Breast epithelium (tissue), 4 donors: ENCODE measurements at regions not wholly inside any gene's neighbourhood (a gene's known extent, or its start where the extent isn't known, plus 50 kb on each side); places are given as distances from the start of the nearest gene placed in this dataset.

ENCODE experiments used
- DNase-seq, 2 donors: peaks; one replicate each; pipeline ENCODE4 v3.0.0-alpha.2; 2019; ENCODE audit warnings: low spot score in 2 of 2
- H3K27ac ChIP-seq, 2 donors: fragments of 200-600 bp; sonication (generic) in 1 of 2; one replicate each; pipeline ENCODE4 v1.5.1; 2016 to 2019; ENCODE audit warnings: mild to moderate bottlenecking in 1 of 2
- H3K27me3 ChIP-seq, 2 donors: fragments of 200-600 bp; sonication (generic) in 1 of 2; one replicate each; pipeline versions ENCODE4 v1.5.1 to v1.6.0; 2017 to 2019; ENCODE audit warnings: control low read depth in 1 of 2, mild to moderate bottlenecking in 1 of 2
- H3K36me3 ChIP-seq: fragments of 200-600 bp; one replicate; pipeline ENCODE4 v1.5.1; 2019
- H3K4me1 ChIP-seq, 2 donors: fragments of 200-600 bp; sonication (generic); one replicate each; pipeline ENCODE4 v1.5.1; 2016 to 2019; ENCODE audit warnings: control low read depth in 1 of 2
- H3K4me3 ChIP-seq, 3 donors: fragments of 200-600 bp; sonication (generic); 1 replicate in 2 of 3; 2 replicates in 1 of 3; pipeline ENCODE4 v1.5.1; 2016 to 2019; ENCODE audit warnings: mild to moderate bottlenecking in 3 of 3, moderate library complexity in 2 of 3
- H3K9me3 ChIP-seq, 2 donors: fragments of 200-600 bp; sonication (generic) in 1 of 2; one replicate each; pipeline ENCODE4 v1.5.1; 2016 to 2019; ENCODE audit warnings: control low read depth in 1 of 2
- POLR2A ChIP-seq: fragments of 450-650 bp; IDR thresholded peaks from one replicate; pipeline ENCODE4 v1.6.1; 2016; ENCODE audit warnings: antibody characterized with exemption, mild to moderate bottlenecking, moderate library complexity
- POLR2AphosphoS5 ChIP-seq, 3 donors: sonication (generic); formaldehyde crosslinking; IDR thresholded peaks; one replicate each; pipeline ENCODE4 v1.6.1; 2017; ENCODE audit warnings: antibody characterized with exemption in 3 of 3
- intact Hi-C: fragments of 100-400 bp; cut with DNase I; formaldehyde crosslinking; loops from one replicate; pipeline ENCODE4 v1.15.1; 2023; ENCODE audit warnings: low total_unique reads
- TF ChIP-seq, protein P1 (sequence below), 3 donors: fragments of 450-650 bp; IDR thresholded peaks; one replicate each; pipeline ENCODE4 v1.5.1; 2016 to 2017; ENCODE audit warnings: antibody characterized with exemption in 3 of 3, mild to moderate bottlenecking in 3 of 3, moderate library complexity in 3 of 3

DNA sequence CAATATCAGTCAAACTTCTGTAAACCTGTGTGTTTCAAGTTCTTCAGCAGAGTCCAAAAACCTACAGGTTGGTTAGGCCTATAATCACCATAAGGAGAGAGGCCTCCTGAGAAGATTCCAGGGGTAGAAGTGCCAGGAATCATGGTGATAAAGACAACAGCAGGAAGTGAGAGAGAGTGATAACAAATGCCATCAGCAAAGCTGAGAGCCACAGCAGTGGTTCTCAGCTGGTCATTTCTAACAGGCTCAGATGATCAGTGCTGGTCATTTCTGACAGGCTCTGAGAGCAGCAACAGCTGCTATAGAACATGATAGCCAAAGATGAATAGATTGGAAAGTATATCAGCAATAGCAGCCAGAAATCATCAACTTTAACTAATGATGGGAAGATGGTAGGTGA, 101.3 kb downstream of the TYW3 start:
- no peak overlapping the region for H3K27ac ChIP-seq
- DNase-seq, result no peak
- H3K4me1 ChIP-seq, result no peaks in the 10 kb centered on the region
- intact Hi-C loops, result no loop called here
- no peak overlapping the region for H3K4me3 ChIP-seq
- H3K9me3 ChIP-seq, result no peaks in the 10 kb centered on the region
- TF ChIP-seq, protein P1, sequence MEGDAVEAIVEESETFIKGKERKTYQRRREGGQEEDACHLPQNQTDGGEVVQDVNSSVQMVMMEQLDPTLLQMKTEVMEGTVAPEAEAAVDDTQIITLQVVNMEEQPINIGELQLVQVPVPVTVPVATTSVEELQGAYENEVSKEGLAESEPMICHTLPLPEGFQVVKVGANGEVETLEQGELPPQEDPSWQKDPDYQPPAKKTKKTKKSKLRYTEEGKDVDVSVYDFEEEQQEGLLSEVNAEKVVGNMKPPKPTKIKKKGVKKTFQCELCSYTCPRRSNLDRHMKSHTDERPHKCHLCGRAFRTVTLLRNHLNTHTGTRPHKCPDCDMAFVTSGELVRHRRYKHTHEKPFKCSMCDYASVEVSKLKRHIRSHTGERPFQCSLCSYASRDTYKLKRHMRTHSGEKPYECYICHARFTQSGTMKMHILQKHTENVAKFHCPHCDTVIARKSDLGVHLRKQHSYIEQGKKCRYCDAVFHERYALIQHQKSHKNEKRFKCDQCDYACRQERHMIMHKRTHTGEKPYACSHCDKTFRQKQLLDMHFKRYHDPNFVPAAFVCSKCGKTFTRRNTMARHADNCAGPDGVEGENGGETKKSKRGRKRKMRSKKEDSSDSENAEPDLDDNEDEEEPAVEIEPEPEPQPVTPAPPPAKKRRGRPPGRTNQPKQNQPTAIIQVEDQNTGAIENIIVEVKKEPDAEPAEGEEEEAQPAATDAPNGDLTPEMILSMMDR (IDR thresholded peaks at IDR 0.05), result no peak
- H3K27me3 ChIP-seq, result no peaks in the 10 kb centered on the region
- no peaks in the 10 kb centered on the region for H3K36me3 ChIP-seq

DNA sequence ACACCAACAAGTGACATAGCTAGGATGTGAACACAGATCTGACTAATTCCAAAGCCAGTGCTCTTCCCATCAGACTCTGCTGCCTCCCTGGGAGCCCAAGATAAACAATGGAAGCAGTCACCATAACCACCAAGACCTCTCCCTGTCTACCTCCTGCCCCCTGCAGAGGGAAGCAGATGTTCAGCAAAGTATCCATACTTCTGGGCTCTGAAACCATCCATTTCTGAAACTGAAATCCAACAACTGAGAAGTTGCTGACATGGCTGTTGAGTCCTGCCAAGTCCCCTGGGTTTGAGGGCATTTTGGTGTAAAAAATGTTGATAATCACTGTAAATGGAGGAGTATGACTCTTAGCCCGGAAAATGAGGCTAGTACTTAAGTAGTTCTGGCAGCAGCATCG, 102.1 kb downstream of the TYW3 start:
- intact Hi-C loops, result no loop called here
- DNase-seq, result no peak

DNA sequence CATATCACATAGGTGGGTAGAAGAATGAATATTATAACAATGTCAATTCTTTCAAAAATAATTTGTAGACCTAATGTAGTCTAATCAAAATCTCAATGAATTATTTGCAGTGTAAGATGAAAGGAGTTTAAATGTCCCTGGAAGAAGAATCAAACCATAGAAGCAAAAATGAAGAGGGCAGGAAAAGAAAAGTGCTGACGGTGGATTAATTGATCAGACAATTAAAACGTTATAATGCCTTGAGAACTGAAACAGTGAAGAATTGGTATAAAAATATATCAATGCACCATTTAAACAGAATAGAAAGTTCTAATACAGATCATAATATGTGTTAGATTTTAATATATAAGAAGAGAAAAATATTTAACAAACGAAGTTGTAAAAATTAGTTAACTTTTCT, 109.8 kb downstream of the TYW3 start:
- DNase-seq, result no peak
- Histone ChIP-seq H3K36me3 (no peaks in the 10 kb centered on the region), H3K27ac (no peak overlapping the region), H3K4me1 (no peaks in the 10 kb centered on the region), H3K9me3 (no peaks in the 10 kb centered on the region), H3K27me3 (no peaks in the 10 kb centered on the region), H3K4me3 (no peak overlapping the region)
- intact Hi-C loops, result no loop called here
- no peak for TF ChIP-seq POLR2AphosphoS5 (IDR thresholded peaks at IDR 0.05)
- TF ChIP-seq, protein P1 (IDR thresholded peaks at IDR 0.05), result no peak
- TF ChIP-seq POLR2A, result no peak

More for the DNA sequence above, 102.1 kb downstream of the TYW3 start:
- Histone ChIP-seq H3K9me3 (no peaks in the 10 kb centered on the region), H3K4me1 (no peaks in the 10 kb centered on the region), H3K27ac (no peak overlapping the region), H3K27me3 (no peaks in the 10 kb centered on the region), H3K4me3 (no peak overlapping the region), H3K36me3 (no peaks in the 10 kb centered on the region)
- TF ChIP-seq POLR2AphosphoS5 (IDR thresholded peaks at IDR 0.05) (no peak), POLR2A (no peak)
- TF ChIP-seq, protein P1 (IDR thresholded peaks at IDR 0.05), result no peak

DNA sequence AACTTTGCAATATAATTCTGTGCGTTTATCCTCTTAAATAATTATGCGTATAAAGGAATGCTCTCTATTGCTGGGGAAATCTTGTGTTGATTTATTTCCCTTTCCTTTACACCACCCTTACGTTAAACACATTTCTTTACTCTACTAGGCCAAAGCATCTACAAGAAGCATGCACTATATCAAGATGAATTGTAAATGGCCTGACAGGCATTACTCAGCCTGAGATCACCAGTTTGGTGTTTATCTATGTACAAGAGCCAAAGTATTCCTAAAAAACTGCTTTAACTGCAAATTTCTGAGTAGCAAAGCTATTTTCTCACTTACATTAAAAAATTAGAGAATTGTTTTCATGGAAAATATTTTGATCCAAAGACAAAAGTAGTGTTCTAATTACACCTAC, 114.8 kb downstream of the TYW3 start:
- intact Hi-C loops, result no loop called here
- H3K36me3 ChIP-seq, result no peaks in the 10 kb centered on the region
- no peaks in the 10 kb centered on the region for H3K4me1 ChIP-seq
- no peak overlapping the region for H3K4me3 ChIP-seq
- no peaks in the 10 kb centered on the region for H3K9me3 ChIP-seq
- TF ChIP-seq, protein P1 (IDR thresholded peaks at IDR 0.05), result no peak
- no peak for TF ChIP-seq POLR2AphosphoS5 (IDR thresholded peaks at IDR 0.05)
- TF ChIP-seq POLR2A, result no peak
- H3K27me3 ChIP-seq, result no peaks in the 10 kb centered on the region
- no peak for DNase-seq
- H3K27ac ChIP-seq, result no peak overlapping the region

DNA sequence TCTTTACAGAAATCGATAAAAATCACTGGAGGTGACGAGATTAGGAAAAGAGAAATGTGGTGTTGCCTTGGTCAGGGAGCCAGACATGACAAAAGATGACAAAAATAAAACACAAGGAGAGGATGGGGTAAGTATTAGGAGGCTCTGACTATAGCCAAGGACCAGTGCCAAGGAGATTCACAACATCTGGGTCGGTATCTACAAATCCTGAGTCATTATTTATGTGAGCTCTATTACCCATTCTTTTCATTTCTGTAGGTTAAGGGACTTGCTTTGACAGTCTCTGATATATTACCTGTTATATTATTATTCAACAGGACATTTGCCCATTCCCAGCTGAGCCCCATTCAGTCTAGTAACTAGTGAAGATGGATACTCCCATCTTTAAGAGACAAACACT, 120.8 kb downstream of the TYW3 start:
- no peak overlapping the region for H3K4me3 ChIP-seq
- intact Hi-C loops, result no loop called here
- H3K4me1 ChIP-seq, result no peaks in the 10 kb centered on the region
- H3K27me3 ChIP-seq, result no peaks in the 10 kb centered on the region
- TF ChIP-seq, protein P1 (IDR thresholded peaks at IDR 0.05), result no peak
- TF ChIP-seq POLR2AphosphoS5 (IDR thresholded peaks at IDR 0.05) (no peak), POLR2A (no peak)
- no peak overlapping the region for H3K27ac ChIP-seq
- H3K36me3 ChIP-seq, result no peaks in the 10 kb centered on the region
- no peaks in the 10 kb centered on the region for H3K9me3 ChIP-seq
- DNase-seq, result no peak
